ENCODE measurements at regions not wholly inside any gene's neighbourhood (a gene's known extent, or its start where the extent isn't known, plus 50 kb on each side); places are given as distances from the start of the nearest gene placed in this dataset.

- no peak for TF ChIP-seq MYB (IDR thresholded peaks at IDR 0.05; ENCODE audit: borderline replicate concordance, low read depth, low read length)
Observed at GRCh38 chr5:74056789-74057164, 430.8 kb downstream of the ARHGEF28 start (continued).

DNA sequence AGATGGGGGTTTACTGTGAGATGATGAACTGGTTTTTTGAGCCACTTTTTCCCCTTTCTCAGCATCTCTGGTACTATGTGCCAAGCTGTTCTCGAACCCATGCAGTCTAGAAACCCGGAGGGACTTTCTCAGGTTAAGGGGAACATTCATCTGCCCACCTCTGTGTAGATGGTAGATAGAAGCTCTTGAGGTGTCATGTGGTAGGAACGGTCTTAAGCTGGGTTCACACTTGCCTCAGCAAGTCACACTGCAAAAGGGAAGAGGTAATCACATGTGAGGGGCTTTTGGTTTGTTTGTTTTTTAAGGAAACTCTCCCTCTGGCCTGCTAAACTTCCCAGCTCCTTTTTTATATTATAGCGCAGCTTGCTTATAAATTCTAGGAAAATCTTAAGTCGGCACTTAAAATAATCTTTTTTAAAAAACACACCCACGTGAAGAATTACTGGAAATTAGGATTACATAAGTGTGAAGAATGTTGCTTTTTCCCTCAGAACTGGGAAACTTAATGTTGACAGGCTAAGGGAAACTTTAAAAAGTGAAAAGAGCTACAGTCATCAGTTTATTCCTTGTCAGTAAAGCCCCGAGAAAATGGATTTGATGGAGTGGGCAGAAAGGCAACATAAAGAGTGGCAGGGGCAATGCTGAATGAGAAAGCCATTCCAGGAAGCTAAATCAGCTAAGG lies 430.3 kb downstream of the ARHGEF28 start:
- H3K9ac ChIP-seq (ENCODE audit: control insufficient read depth, insufficient read depth, low read length), result no peak overlapping the region
- no TSS peak for BruUV-seq (replicated peaks)
- WGBS (ENCODE audit: insufficient coverage, insufficient replicate concordance, low lambda C conversion rate, missing lambda C conversion rate), result 41% methylated on average over 7 of the region's 7 CpGs
- H3K36me3 ChIP-seq (ENCODE audit: control insufficient read depth in 2 of 2, insufficient read depth in 2 of 2, low read length in 1 of 2), result no peaks in the 10 kb centered on the region
- H3K27ac ChIP-seq (ENCODE audit: control insufficient read depth, insufficient read depth), result no peak overlapping the region
- TF ChIP-seq RAD21 (IDR thresholded peaks at IDR 0.05; ENCODE audit: insufficient read depth, low read depth, low read length), result no peak
- TF ChIP-seq NR2C2 (IDR thresholded peaks at IDR 0.05; ENCODE audit: borderline replicate concordance, control insufficient read depth, insufficient read length, low read depth), result no peak
- TF ChIP-seq, protein P1, sequence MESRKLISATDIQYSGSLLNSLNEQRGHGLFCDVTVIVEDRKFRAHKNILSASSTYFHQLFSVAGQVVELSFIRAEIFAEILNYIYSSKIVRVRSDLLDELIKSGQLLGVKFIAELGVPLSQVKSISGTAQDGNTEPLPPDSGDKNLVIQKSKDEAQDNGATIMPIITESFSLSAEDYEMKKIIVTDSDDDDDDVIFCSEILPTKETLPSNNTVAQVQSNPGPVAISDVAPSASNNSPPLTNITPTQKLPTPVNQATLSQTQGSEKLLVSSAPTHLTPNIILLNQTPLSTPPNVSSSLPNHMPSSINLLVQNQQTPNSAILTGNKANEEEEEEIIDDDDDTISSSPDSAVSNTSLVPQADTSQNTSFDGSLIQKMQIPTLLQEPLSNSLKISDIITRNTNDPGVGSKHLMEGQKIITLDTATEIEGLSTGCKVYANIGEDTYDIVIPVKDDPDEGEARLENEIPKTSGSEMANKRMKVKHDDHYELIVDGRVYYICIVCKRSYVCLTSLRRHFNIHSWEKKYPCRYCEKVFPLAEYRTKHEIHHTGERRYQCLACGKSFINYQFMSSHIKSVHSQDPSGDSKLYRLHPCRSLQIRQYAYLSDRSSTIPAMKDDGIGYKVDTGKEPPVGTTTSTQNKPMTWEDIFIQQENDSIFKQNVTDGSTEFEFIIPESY (IDR thresholded peaks at IDR 0.05), result no peak
- no peak for TF ChIP-seq BCL11A (IDR thresholded peaks at IDR 0.05; ENCODE audit: low read depth, low read length)
- no peak for TF ChIP-seq YBX1 (IDR thresholded peaks at IDR 0.05)
- peak; percentile 76; the same call in 1 of the 2 replicates for TF ChIP-seq RELB (IDR thresholded peaks at IDR 0.05; ENCODE audit: low read depth)
- TF ChIP-seq RAD51 (IDR thresholded peaks at IDR 0.05), result peak; percentile 38
- TF ChIP-seq MYB (IDR thresholded peaks at IDR 0.05; ENCODE audit: borderline replicate concordance, low read depth, low read length), result no peak
- TF ChIP-seq TAF1 (IDR thresholded peaks at IDR 0.05; ENCODE audit: borderline replicate concordance, low read depth, low read length), result no peak
- no peak for TF ChIP-seq CREM (IDR thresholded peaks at IDR 0.05; ENCODE audit: low read depth)
- no peak for TF ChIP-seq PAX5 (IDR thresholded peaks at IDR 0.05; ENCODE audit: borderline replicate concordance, low read depth, low read length)
- no peak for TF ChIP-seq SIN3A (IDR thresholded peaks at IDR 0.05; ENCODE audit: low read depth, low read length)
- TF ChIP-seq NFXL1 (IDR thresholded peaks at IDR 0.05; ENCODE audit: borderline replicate concordance), result no peak
- H3K4me1 ChIP-seq (ENCODE audit: control insufficient read depth, insufficient read depth, low read length), result no peaks in the 10 kb centered on the region
- ChIA-PET POLR2A (no interaction called here), CTCF (interaction anchor here (0.7 to 2.0 kb wide), 5 partner anchors 10 to 585 kb away, joined by 3 to 8 read pairs (median 5); partner anchors contain the start of gene ENC1), RAD21 (ENCODE audit: unreplicated experiment) (interaction anchor here (0.7 to 1.5 kb wide), 7 partner anchors 10 to 584 kb away, joined by 3 to 11 read pairs (median 3); partner anchors contain the start of gene ENC1), SMC1A (ENCODE audit: uncharacterized antibody, unreplicated experiment) (interaction anchor here (0.5 to 1.8 kb wide), 17 partner anchors 9 to 591 kb away, joined by 3 to 7 read pairs (median 3); no protein-coding TSS in a partner anchor)
- no peak overlapping the region for H3K4me3 ChIP-seq
- DNase-seq (ENCODE audit: low read depth, low spot score) (no peak), ATAC-seq (peak; percentile 77), FAIRE-seq (no peak)
- no peaks in the 10 kb centered on the region for H3K27me3 ChIP-seq (replicated peaks in 1 of 2; ENCODE audit: control insufficient read depth in 2 of 2, insufficient read depth in 2 of 2, low read length in 1 of 2)
- no peaks in the 10 kb centered on the region for H3K79me2 ChIP-seq (ENCODE audit: control insufficient read depth, insufficient read depth, low read length)
- in situ Hi-C loops (cut with MboI) (no loop called here), intact Hi-C loops (cut with micrococcal nuclease; ENCODE audit: unreplicated experiment) (no loop called here)
- H3K9me3 ChIP-seq (replicated peaks; ENCODE audit: control insufficient read depth, insufficient read depth, low read length), result no peaks in the 10 kb centered on the region
- no peak overlapping the region for H3K4me2 ChIP-seq (ENCODE audit: control insufficient read depth, insufficient read depth)
- no peaks in the 10 kb centered on the region for H4K20me1 ChIP-seq (ENCODE audit: control insufficient read depth, insufficient read depth)
- no peak overlapping the region for H2AFZ ChIP-seq (ENCODE audit: control insufficient read depth, low read depth, low read length)
